H1 (cell line): ENCODE measurements at regions not wholly inside any gene's neighbourhood (a gene's known extent, or its start where the extent isn't known, plus 50 kb on each side); places are given as distances from the start of the nearest gene placed in this dataset.

Experiments
- JUND ChIP-seq: IDR thresholded peaks from 2 replicates; pipeline ENCODE4 v1.6.1; 2011; ENCODE audit warnings: mild to moderate bottlenecking, improper control_type of control experiment, low read length
- RBBP5 ChIP-seq: IDR thresholded peaks from 2 replicates; pipeline ENCODE4 v1.7.1; 2012; ENCODE audit warnings: low read depth, mild to moderate bottlenecking, inconsistent platforms, low read length, moderate library complexity, borderline replicate concordance

- TF ChIP-seq RBBP5 (no peak), JUND (no peak)
Observed at GRCh38 chr18:27312853-27313252, 127.7 kb upstream of the CHST9 start (continued).
